Motor neuron (in vitro differentiated cells): ENCODE measurements at regions not wholly inside any gene's neighbourhood (a gene's known extent, or its start where the extent isn't known, plus 50 kb on each side); places are given as distances from the start of the nearest gene placed in this dataset.

Experiments
- ATAC-seq, 8 experiments: fragments of 200-7000 bp; cut with Tn5 transposase; replicated peaks in 6 of 8; 2 replicates each; pipeline ENCODE4 v1.8.0; 2021; ENCODE audit warnings: mild to moderate bottlenecking in 8 of 8, moderate library complexity in 8 of 8
- H3K27ac ChIP-seq, 2 donors: fragments of 250-450 bp; sonication (Bioruptor Pico); 2 replicates each; pipeline ENCODE4 v1.9.0; 2021; ENCODE audit warnings: antibody characterized with exemption in 2 of 2, mild to moderate bottlenecking in 2 of 2, moderate library complexity in 1 of 2
- H3K4me1 ChIP-seq, 2 donors: fragments of 250-450 bp; sonication (Bioruptor Pico); replicated peaks in 1 of 2; 2 replicates each; pipeline ENCODE4 v1.6.1; 2021; ENCODE audit warnings: antibody characterized with exemption in 2 of 2, mild to moderate bottlenecking in 2 of 2, moderate library complexity in 1 of 2
- H3K4me3 ChIP-seq, 5 donors: fragments of 250-450 bp; sonication (Bioruptor Pico); 2 replicates each; pipeline ENCODE4 v1.9.0; 2021; ENCODE audit warnings: antibody characterized with exemption in 5 of 5, mild to moderate bottlenecking in 5 of 5, moderate library complexity in 4 of 5
- WGBS, 10 experiments: fragments of 450-650 bp; shearing (Covaris generic); methylation state at CpG; one replicate each; pipeline ENCODE4 v1.0.0; 2022; 5-methylcytosine and 5-hydroxymethylcytosine counted together
- in situ Hi-C, 9 experiments: fragments of 400-800 bp; cut with MboI; loops; one replicate each; pipeline ENCODE4 v1.15.0; 2021; ENCODE audit warnings: low sequenced_read_pairs in 9 of 9, low pct_unique_long_range_greater_than_20kb in 2 of 9; ENCODE audit not compliant: unreplicated experiment in 9 of 9

DNA sequence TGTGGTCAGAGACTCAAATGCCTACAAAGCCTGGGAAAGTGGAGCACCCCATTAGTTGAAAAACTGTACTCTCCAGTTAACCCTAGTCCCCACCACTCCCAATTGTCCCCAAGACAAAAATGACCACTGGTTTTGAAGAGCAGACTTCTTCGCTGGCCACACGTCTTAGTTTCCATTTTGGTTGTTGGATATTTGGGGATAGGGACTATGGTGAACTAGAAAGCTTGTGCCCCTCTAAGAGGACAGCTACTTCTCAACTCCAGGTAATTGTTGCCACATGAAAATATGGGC, 109.4 kb upstream of the SPRY4 start:
- in situ Hi-C loops, result no loop called here
- no peak overlapping the region for H3K27ac ChIP-seq
- 100% methylated on average over 1 of the region's 2 CpGs; no CpG with 5 or more reads in 7 of the 10 experiments for WGBS, 10 experiments
- H3K4me1 ChIP-seq, result no peaks in the 10 kb centered on the region
- no peak overlapping the region for H3K4me3 ChIP-seq
- ATAC-seq, result no peak

DNA sequence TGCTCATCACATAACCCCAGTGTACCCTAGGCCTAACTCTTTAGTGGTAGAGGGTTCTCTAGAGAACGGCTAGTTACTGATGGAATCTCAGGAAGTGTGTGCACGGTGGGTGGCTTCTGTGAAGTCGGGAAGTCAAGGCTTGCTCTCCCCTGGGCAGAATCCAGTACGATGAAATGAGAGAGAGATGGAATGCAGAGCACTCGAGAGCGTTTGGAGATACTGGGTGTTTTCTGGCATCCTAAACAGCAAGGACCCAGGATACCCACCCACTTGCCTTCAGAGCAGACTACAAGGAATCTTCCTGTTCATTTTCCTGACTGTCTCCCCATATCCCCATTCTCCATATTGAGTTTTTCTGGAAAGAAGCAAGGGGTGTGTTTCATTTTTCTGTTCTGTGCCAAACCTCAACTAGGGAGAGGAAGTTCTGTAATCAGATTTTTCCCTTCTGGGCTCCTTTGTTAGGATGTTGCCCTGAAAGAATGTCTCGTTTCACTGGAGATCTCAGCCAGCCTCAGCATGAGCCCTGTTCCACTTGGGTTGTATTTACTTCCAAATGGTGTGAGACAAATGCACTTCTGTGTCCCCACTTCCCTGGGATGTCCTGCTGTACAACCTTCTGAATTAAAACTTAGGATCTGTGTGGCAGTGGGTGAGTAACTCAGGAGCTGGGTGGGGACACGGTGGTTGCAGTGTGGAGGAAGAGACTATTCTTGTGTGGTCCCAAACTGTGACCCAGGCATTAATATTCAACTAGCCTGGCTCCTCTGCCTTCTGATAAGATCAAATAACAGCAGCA, 108.9 kb upstream of the SPRY4 start:
- Histone ChIP-seq H3K4me1 (no peaks in the 10 kb centered on the region), H3K4me3 (no peak overlapping the region), H3K27ac (no peak overlapping the region)
- 20 to 58% (median 43%) methylated on average over 1 to 4 of the region's 8 CpGs; no CpG with 5 or more reads in 4 of the 10 experiments for WGBS, 10 experiments
- in situ Hi-C loops, result no loop called here
- ATAC-seq, result peak in 2 of 8 experiments; percentile 41 to 71

DNA sequence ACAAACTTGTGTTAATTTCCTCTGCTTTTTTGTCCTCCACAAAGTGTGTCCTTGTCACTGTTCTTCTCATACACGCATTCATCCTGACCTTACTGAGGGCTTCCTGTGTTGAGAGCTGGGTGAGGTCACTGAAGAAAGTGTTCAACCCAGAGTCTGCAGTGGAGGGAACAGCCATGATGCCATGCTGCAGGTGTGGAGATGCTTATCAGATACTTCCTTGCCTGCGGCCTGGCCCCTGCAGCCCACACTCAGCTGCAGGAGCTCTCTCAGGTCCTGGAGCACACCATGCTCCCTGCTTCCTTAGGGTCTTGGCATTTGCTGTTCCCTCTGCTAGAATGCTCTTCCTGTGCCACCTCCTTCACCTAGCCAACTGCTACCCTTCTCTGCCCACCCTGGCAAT, 108.1 kb upstream of the SPRY4 start:
- ATAC-seq, result no peak
- no peaks in the 10 kb centered on the region for H3K4me1 ChIP-seq
- in situ Hi-C loops, result no loop called here
- H3K27ac ChIP-seq, result no peak overlapping the region
- H3K4me3 ChIP-seq, result no peak overlapping the region
- WGBS, 10 experiments, result 71 to 100% (median 85%) methylated on average over 1 to 2 of the region's 2 CpGs; no CpG with 5 or more reads in 4 of the 10 experiments

DNA sequence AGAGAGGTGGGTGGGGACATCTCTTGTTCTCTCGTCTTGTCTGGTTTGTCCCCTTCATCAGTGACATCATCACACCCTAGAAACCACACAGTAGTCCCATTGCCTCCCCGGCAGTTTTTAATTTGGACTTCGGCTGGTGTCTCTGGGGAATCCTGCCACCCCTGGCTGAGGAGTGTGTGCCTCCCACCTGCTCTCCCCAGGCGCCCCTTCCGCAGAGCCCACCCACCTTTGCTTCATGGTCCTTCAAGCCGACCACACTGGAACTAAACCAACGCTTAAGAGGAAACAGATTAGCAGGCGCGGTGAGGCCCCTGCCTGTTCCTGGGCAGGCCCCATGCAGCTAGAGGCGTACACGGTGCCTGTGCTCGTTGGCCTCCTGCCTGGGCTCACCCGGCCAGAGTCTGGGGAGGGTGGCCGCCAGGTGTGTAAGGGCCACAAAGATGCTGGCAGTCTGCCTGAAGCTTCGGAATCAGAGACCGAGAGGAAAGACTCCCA, 107.6 kb upstream of the SPRY4 start:
- Histone ChIP-seq H3K4me3 (no peak overlapping the region), H3K27ac (no peak overlapping the region), H3K4me1 (no peaks in the 10 kb centered on the region)
- ATAC-seq, result no peak
- 60 to 100% (median 90%) methylated on average over 1 to 12 of the region's 16 CpGs; no CpG with 5 or more reads in 5 of the 10 experiments for WGBS, 10 experiments
- in situ Hi-C loops, result no loop called here

DNA sequence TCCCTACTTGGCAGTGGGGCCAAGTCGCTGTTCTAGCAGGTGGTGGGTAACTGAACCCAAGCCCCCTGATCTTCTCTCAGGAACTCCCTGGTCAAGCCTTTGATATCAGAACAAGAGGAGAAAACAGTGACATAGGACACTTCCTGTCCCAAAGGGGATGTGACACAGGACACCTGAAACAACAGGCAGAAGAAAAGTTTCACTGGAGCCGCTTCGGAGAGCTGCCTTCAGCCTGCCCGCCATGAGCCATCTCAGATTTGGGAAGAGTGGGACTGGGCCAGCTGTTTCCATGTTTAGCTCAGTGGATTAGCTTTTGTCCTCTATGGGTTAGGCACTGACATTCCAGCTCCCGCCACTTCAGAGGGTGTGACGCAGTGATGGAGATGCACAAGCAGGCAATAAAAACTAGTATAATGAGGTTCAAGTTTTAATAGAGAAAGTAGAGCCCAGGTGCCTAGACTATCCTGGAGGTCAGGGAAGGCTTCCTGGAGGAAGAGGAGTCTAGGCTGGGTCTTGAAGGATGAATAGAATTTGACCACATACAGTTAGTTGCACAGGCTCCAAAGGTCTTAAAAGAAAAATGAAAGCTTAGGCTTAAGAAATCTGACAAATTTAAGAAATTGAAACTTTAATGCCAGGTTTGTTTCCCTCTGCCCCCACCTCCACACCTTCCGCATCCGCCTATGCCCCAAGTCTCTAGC, 104.1 kb upstream of the SPRY4 start:
- in situ Hi-C loops, result no loop called here
- peaks cover 0 to 10% of the 10 kb centered on the region in 2 donors for H3K4me1 ChIP-seq
- H3K27ac ChIP-seq, result no peak overlapping the region
- 93 to 100% (median 95%) methylated on average over 1 to 8 of the region's 8 CpGs; no CpG with 5 or more reads in 4 of the 10 experiments for WGBS, 10 experiments
- H3K4me3 ChIP-seq, result no peak overlapping the region
- ATAC-seq, result no peak

DNA sequence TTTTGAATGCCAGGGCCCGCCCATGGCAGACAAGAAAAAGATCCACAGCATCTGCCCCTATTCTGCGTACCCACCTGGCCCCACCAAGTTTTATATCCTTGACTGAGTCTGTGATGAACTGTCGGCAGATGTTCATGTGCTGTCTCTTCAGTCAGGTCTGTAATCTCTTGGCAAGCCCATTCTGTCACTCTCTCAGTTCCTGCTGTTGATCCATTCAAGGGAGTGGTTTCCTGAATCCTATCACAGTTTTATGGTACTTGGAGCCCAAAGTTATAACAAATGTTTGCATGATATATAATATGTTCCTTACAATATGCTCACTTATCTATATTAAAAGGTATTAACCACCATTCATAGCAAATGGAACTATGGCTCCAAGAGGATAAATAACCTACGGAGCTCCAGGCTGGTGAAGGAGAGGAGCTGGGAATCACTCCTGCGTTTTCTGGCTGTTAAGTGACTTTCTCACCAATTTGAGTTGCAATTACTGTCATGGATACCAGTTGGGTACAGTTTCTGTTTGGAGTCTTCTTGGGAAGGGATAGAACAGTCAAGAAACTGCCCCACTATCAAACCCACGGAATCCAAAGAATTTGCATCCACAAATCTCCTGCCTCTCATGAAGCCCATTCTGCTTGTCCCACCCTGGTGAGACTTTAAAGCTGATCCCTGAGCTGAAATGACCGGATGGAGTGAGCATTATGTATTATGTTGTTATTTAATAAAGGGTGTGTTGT, 103.4 kb upstream of the SPRY4 start:
- Histone ChIP-seq H3K4me1 (peaks cover 0 to 10% of the 10 kb centered on the region in 2 donors), H3K27ac (no peak overlapping the region), H3K4me3 (no peak overlapping the region)
- in situ Hi-C loops, result no loop called here
- 40 to 100% (median 94%) methylated on average over 1 to 7 of the region's 7 CpGs; no CpG with 5 or more reads in 1 of the 10 experiments for WGBS, 10 experiments
- ATAC-seq, result no peak

DNA sequence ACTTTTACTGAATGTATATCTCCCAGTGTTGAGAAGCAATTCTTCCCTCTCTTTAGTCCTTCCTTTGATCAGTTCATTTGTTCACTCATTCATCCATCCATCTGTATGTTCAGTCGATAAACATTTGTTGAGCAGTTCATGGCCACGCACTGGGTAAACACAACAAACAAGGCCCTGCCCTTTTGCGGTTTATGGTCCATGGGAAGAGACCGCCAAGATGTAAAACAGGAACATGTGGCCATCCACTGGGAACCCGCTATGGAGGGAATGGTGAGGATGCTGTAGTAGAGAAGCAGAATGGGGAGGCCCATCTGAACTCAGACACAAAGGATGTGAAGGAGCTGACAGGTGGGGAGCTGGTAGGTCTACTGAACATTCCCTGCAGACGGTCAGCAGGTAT, 102.7 kb upstream of the SPRY4 start:
- WGBS, 10 experiments, result 79 to 100% (median 98%) methylated on average over 1 to 5 of the region's 6 CpGs; no CpG with 5 or more reads in 2 of the 10 experiments
- Histone ChIP-seq H3K4me1 (peaks cover 0 to 10% of the 10 kb centered on the region in 2 donors), H3K4me3 (no peak overlapping the region), H3K27ac (no peak overlapping the region)
- in situ Hi-C loops, result no loop called here
- ATAC-seq, result no peak

DNA sequence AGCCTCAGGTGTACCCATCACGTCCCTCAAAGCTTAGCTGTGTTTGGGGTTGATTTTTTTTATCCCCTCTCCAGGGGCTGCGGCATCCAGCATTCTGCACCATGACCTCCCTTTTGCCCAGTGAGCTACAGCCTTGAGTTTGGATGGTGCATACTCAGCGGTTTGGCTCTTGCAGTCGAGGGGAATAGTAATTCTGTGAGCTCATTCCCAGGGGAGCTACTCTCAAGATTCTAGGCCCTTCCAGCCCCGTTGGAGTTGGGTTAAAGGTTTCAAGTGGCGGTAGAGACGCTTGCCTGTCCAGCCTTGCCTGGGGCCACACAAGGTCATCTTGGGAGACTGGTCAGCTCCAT, 102.2 kb upstream of the SPRY4 start:
- ATAC-seq, result no peak
- Histone ChIP-seq H3K4me1 (peaks cover 0 to 10% of the 10 kb centered on the region in 2 donors), H3K27ac (peak overlapping the region in 1 of 2 donors; percentile 64), H3K4me3 (no peak overlapping the region)
- in situ Hi-C loops, result no loop called here
- 50 to 89% (median 77%) methylated on average over 1 to 5 of the region's 7 CpGs; no CpG with 5 or more reads in 2 of the 10 experiments for WGBS, 10 experiments

DNA sequence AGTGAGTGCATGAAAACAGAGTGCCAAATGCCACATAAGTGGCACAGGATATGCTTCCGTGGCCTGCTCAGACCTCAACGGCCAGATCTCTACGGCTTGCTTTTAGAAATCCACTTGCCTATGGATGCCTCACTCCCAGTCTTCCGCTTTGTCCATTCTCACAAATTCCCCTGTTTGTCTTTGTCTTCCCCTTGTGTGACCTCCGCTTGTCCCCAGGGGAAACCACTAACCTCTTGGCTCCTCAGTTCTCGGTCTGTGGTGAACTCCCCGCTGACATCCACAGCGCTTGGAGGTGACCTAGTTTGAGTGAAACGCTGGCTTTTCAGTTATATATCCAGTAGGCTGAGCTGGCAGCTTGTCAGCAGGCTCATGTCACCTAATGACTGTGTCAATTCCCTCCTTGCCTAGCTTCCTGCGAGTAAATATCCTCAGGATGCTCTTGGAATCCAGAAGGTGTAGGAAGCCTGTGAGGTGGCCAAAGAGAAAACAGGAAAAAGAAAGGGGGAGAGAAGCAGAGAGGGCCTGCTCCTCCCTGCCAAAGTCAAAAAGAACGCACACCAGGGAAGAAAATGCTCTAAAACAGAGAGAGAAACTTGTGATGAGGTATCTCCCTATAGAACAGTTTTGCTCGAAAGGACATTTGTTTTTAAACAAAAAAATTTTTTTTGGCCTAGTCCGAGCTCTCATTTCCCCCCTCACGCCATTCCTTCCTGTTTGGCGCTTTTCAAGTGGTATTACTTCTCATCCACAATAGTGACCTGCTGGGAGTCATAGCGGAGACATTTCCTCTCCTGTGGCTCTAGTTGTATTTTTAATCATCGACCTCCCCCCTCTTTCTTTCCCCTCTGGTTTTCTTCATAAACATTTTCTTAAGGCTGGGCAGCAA, 101.6 kb upstream of the SPRY4 start:
- 47 to 91% (median 69%) methylated on average over 3 to 16 of the region's 17 CpGs for WGBS, 10 experiments
- in situ Hi-C loops, result no loop called here
- Histone ChIP-seq H3K4me3 (no peak overlapping the region), H3K4me1 (peaks cover 0 to 10% of the 10 kb centered on the region in 2 donors), H3K27ac (peak overlapping the region in 1 of 2 donors; percentile 64)
- ATAC-seq, result peak in 5 of 8 experiments; percentile 41 to 91 (median 90)

DNA sequence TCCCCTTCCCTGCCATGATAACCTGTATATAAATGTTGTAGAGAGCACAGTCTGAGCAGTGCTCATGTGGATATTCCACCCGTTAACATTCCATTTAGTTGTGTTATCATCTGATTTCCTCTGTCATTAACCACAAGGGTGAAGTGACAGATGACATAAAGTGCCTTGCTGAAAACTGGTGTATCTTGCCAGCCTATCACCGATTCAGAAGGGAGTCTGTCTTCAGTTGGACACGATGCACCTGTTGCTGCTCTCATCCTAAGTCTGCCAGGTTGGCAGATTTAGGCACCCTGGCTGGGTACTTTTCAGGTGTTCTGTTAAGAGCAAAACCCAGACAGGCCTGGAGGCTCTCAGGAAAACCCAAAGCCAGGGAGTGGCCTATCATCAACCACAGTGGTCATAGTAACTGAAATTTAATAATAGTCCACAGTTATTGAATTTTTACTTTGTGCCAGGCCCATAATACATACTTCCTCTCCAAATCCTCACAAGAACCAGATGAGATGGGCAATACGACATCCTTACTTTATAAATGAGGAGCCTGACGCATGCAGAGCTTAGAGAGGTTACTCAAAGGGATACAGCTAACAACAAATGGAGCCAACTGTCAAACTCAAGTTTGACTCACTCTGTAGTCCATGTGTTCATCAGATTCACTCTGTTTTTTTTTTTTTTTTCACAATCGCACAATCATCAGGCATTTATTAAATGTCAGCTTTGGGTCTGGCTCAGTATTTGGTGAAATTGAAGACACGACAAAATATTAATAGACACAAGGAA, 100.7 kb upstream of the SPRY4 start:
- no peak overlapping the region for H3K4me3 ChIP-seq
- H3K4me1 ChIP-seq, result peaks cover 0 to 18% of the 10 kb centered on the region in 2 donors
- in situ Hi-C loops, result no loop called here
- ATAC-seq, result peak in 1 of 8 experiments; percentile 18
- H3K27ac ChIP-seq, result no peak overlapping the region
- WGBS, 10 experiments, result 35 to 96% (median 84%) methylated on average over 4 to 7 of the region's 7 CpGs; no CpG with 5 or more reads in 3 of the 10 experiments

DNA sequence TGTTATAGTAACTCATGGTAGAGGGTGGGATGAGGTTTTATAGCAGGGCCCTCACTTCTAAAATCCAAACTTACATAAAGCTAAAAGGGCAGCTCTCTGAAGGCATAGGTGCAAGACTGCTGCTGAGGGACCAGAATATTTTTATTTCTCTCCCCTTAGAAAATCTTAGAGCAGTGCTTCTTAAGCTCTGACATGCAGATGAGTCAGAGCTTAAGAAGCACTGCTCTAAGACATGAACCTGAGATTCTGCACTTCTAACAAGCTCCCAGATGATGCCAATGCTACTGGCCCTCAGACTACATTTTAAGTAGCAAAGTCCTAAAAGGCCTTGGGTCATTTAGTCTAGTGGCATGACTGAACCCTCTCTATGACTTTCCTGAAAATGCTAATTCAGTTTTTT, 97.6 kb upstream of the SPRY4 start:
- peaks cover 0 to 19% of the 10 kb centered on the region in 2 donors for H3K4me1 ChIP-seq
- H3K27ac ChIP-seq, result no peak overlapping the region
- H3K4me3 ChIP-seq, result no peak overlapping the region
- ATAC-seq, result peak in 3 of 8 experiments; percentile 38 to 71 (median 47)
- in situ Hi-C loops, result no loop called here
